Bronchial epithelial cell (primary cell): ENCODE measurements at regions not wholly inside any gene's neighbourhood (a gene's known extent, or its start where the extent isn't known, plus 50 kb on each side); places are given as distances from the start of the nearest gene placed in this dataset.

ENCODE experiments used
- DNase-seq: peaks from one replicate; pipeline ENCODE4 v3.0.0-alpha.2; 2010; ENCODE audit warnings: low read depth
- FAIRE-seq: peaks from 2 replicates; lab custom pipeline; 2011; peaks lifted over from hg19 to GRCh38; lab: Jason Lieb, UNC
- H3K27me3 ChIP-seq: 2 replicates; pipeline ENCODE4 v1.5.1; 2011; ENCODE audit warnings: low read length; ENCODE audit not compliant: control insufficient read depth, insufficient read depth
- H3K36me3 ChIP-seq: 2 replicates; pipeline ENCODE4 v1.5.1; 2011; ENCODE audit warnings: low read length; ENCODE audit not compliant: control insufficient read depth, insufficient read depth
- H3K4me3 ChIP-seq: 2 replicates; pipeline ENCODE4 v1.5.1; 2011; ENCODE audit warnings: mild to moderate bottlenecking, low read depth, low read length, control low read depth
- CTCF ChIP-seq: IDR thresholded peaks from 2 replicates; pipeline ENCODE4 v1.5.1; 2011; ENCODE audit warnings: mild to moderate bottlenecking, moderate library complexity, low read length, control low read depth, inconsistent platforms; ENCODE audit not compliant: insufficient read depth, severe bottlenecking

GRCh38 chr5:7036192-7036835, 323.1 kb downstream of the TENT4A start:
- no peak for TF ChIP-seq CTCF
- no peak for DNase-seq
- no peak for FAIRE-seq
- no peaks in the 10 kb centered on the region for H3K36me3 ChIP-seq
- H3K27me3 ChIP-seq = no peaks in the 10 kb centered on the region
- no peak overlapping the region for H3K4me3 ChIP-seq

GRCh38 chr5:7039074-7039473, 325.8 kb downstream of the TENT4A start:
- no peak for DNase-seq
- Histone ChIP-seq H3K36me3 (no peaks in the 10 kb centered on the region), H3K27me3 (no peaks in the 10 kb centered on the region), H3K4me3 (no peak overlapping the region)
- no peak for TF ChIP-seq CTCF
- no peak for FAIRE-seq

DNA sequence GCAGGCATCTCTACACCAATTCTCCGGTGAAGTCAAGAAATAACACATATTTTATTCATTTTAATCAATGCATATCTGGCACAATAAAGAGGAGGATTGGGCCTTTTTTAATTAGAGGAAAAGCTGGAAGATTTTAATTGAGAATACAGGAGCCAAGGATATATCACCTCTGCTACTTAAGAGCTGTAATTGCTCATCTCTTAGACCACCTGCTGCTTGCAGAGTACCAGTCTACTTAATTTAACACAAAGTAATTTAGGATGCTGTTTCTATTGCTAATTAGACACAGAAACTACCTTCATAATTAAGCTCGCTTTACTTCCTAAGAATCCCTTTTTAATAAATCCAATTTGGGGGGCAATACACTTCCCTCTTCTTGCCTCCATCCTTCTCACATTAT, 326.9 kb downstream of the TENT4A start:
- no peak for DNase-seq
- H3K36me3 ChIP-seq = no peaks in the 10 kb centered on the region
- H3K4me3 ChIP-seq = no peak overlapping the region
- no peaks in the 10 kb centered on the region for H3K27me3 ChIP-seq
- FAIRE-seq = no peak
- TF ChIP-seq CTCF = no peak

- FAIRE-seq = no peak
- no peak for DNase-seq
- Histone ChIP-seq H3K27me3 (no peaks in the 10 kb centered on the region), H3K36me3 (no peaks in the 10 kb centered on the region), H3K4me3 (no peak overlapping the region)
- no peak for TF ChIP-seq CTCF
Measured at GRCh38 chr5:7043797-7044196, 330.6 kb downstream of the TENT4A start.

- no peaks in the 10 kb centered on the region for H3K27me3 ChIP-seq
- no peak overlapping the region for H3K4me3 ChIP-seq
- H3K36me3 ChIP-seq = no peaks in the 10 kb centered on the region
- DNase-seq (no peak), FAIRE-seq (no peak)
- TF ChIP-seq CTCF = no peak
Measured at GRCh38 chr5:7047511-7048261, 334.5 kb downstream of the TENT4A start.
